ENCODE measurements at regions not wholly inside any gene's neighbourhood (a gene's known extent, or its start where the extent isn't known, plus 50 kb on each side); places are given as distances from the start of the nearest gene placed in this dataset.

DNA sequence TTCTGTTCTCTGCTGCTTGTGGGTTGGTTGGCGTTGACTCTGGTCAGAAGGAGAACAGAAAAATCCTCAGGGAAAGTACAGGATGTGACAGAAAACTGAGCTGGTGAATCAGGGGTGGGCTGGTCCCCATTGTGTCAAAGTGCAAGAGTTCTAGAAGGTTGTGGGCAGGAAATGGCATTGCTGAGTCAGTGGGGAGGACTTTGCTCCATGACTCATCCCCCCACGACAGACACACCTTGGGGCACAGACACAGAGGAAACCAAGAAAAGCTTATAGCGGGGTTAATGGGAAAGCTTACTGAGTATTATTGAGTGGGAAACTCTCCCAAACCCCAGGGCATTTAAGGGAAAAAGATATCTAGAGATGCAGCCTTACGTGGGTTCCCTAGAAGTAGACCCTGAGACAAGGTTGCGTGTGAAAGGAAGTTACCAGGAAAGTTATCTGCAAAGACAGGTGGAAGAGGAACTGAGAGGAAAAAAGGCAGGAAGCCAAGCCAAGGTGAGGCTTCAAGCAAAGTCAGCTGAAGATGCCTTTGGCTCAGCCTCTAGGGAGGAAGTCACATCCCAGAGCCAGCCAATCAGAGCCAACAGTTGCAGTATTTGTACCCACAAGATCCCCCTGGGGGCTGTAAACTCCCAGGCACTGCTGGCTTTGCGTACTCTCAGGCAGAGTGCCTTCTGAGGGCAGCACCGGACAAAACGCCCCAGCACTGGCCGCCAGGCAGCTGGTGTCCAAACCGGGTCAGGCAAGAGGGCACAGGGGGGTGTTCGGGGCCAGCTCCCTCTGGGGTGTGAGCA, 86.4 kb downstream of the FOXL1 start:
- peak; percentile 99 for DNase-seq (ENCODE audit: low read depth)

DNA sequence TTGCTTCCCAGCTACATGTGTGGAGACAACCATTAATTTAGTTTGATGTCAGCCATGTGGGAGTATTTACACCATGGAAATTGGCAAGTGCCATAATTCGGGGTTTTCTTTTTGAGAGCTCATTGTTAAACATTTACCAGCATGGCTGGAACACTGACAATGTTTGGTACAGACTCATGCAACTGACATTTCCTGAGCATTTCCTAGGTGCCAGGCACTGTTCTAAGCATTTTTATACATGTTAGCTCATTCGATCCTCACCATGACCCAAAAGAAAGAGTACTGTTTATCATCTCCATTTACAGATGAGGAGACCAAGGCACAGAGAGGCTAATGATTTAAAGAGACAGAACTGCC, 86.9 kb downstream of the FOXL1 start:
- peak; percentile 85 for DNase-seq (ENCODE audit: low read depth)

DNA sequence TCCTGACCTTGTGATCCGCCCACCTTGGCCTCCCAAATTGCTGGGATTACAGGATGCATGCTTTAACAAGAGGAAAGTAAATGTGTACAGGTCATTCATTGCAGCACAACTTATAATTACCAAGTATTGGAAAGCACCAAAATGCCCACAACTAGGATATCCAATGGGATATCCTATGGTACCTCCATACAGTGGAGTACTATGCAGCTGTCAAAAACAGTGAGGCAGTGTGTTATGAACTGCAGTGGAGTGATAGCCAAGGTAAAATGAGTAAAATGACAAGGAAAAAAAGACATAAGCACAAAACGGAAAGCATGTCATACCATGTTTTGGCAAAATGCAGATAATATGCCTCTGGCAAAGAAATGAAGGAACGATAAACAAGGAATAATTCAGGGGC, 87.6 kb downstream of the FOXL1 start:
- DNase-seq (ENCODE audit: low read depth) = no peak

DNA sequence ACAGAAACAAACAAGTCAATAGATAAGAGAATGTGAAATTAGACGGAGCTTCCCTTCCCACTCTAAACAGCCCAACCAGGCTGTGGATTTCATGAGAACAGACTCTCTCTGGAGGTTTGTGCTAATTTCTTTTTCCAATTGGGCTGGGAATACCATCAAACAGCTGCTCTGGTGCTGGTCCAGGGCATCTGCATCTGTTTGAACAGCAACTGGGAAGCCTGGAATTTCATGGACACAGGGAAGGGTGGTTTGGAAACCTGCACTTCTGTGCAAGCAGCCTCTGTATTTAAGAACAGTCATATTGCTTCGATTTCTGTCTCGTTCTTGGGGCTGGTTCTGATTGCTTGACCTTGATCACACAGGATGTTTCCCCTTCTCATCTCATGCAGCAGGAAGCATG, 88.7 kb downstream of the FOXL1 start:
- no peak for DNase-seq (ENCODE audit: low read depth)

DNA sequence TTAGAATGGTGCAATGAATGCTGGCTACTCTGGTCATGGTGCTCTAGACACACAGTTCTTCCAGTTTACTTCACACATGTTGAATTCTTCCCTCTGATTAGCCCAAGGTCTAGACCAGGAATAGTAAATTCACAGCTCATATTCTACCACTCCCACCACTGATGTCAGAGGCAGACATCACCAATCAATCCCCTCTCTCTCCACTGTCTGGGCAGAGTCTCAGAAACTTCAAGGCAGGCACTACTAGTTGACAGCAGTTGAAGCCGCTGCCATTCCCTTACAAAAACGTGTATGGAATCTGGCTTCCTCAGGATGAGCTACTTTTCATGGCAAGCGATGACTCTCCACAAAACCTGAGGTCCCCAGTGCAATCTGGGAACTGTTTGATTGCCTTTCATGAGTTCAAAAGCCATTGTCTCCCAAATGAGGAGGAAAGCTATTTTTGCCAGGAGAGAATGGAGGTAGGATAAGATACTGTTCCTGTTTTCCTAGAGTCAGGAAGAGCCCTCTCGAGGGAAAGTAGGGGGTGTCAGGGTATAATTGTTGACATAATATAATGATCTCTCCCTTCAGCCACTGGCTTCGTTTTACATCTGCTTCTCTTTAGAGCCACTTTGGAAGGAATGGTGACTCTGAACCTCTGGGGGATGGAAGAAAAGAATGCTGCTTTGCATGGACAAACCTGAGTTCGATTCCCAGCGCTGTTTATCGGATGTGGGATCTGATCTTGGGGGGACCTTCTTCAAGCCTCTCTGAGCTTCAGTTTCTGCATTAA, 90.0 kb downstream of the FOXL1 start:
- DNase-seq (ENCODE audit: low read depth) = peak; percentile 42

DNA sequence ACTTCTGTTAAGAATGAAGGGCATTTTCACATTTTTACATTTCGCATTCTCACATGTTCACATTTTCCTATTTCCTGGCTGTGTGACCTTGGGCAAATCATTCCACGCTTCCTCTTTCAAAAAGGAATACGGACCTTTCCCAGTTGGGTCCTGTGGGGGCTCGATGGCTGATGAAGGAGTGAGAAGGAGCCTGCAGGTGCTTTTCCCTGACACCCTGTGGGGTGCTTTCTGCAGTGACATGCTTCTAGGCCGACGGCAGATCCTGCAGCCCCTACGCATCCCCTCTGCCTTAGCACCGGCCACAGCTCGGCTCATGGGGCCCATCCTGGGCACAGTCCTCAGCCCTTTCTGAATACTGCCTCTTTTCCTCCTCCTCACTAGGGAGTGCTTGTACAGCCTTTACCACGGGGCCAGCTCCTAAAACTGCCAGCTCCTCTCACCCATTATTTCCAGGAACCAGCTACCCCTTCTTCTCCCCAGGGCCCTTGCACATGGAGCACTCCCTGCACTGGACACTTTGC, 91.0 kb downstream of the FOXL1 start:
- no peak for DNase-seq (ENCODE audit: low read depth)

DNA sequence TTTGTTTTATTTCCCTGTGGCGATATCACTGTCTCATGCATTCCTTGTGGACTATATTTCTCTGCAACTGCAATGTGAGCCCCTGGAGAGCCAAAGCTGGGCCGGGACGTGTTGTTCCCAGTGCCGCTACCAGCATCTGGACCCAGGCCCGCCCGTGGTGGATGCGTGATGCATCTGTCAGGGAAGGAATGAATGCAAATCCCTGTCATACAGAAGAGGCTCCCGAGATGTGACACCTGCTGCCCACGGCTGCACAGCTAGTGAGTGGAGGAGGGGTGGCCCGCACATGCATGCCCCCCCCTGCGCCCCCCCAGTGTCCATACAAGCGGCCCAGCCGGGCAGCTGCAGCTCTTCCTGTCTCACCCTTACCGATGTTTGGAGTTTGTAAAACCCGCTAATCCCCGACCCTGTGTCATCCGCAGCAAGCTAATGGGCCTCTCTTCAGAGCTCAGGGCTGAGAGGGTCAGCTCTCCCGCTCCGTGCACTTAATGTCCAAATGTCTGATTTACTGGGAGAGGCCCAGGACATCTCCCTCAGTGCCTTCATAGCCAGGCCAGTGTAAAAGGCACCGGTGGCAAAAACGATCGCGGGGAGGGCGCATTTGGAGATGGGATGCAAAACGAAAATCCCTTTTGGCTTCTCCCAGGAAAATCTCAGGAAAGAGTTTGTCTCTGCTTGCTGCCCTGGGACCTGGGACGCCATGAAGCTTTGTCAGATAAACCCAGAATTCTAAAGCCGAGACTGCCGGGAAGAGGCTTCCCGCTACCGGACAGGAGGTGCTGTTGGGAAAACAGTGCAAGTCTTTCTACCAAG, 91.8 kb downstream of the FOXL1 start:
- no peak for DNase-seq (ENCODE audit: low read depth)

DNA sequence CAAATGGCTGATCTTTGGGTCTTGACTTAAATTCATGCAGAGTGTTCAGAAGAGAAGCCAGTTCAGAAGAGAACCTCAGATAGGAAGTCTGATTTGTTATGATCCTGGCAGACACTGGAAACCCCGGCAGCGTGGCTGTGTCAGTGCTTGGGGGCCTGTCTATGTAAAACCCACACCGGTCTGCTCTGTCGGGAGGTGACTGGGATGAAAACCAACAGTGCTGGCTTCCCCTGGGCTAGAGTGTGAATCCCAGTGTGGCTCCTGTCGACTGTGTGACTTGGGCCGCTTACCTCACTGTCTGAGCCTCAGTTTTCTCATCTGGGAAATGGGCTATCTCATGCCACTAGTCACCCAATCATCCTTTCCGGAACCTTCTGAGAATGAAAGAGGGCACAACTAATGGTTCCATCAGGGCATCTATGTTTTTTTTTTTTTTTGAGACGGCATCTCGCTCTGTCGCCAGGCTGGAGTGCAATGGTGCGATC, 92.4 kb downstream of the FOXL1 start:
- DNase-seq (ENCODE audit: low read depth) = no peak

DNA sequence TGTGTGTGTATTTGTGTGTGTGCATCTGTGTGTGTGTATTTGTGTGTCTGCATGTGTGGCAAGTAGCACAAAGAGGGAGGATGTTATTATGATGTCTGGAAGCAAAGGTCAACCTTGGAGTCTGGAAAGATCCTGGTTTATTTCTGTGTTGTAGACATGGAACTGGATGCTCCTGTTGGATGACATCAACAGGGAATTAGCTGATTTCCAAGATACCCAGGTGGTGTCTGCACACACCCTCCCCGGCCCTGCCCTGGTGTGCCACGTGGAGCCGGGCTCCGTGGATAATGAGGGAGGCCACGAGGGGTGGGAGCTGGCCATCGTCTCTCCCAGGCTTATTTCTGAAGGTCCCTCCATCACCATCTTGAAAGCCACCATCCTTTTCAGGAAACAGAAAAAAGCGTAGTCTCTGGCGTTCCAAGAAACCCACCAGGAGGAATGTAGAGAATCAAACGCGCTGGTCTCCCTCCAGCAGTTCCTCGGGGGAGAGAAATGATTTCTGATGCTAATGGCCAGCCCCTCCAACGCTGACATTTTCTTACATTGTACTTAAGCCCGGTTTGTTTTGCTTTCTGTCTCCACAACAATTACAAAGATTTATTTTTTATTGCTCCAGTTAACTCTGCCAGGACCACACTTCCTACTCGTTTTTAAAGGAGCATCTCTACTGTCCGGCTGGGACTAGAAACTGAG, 93.3 kb downstream of the FOXL1 start:
- DNase-seq (ENCODE audit: low read depth) = no peak

DNA sequence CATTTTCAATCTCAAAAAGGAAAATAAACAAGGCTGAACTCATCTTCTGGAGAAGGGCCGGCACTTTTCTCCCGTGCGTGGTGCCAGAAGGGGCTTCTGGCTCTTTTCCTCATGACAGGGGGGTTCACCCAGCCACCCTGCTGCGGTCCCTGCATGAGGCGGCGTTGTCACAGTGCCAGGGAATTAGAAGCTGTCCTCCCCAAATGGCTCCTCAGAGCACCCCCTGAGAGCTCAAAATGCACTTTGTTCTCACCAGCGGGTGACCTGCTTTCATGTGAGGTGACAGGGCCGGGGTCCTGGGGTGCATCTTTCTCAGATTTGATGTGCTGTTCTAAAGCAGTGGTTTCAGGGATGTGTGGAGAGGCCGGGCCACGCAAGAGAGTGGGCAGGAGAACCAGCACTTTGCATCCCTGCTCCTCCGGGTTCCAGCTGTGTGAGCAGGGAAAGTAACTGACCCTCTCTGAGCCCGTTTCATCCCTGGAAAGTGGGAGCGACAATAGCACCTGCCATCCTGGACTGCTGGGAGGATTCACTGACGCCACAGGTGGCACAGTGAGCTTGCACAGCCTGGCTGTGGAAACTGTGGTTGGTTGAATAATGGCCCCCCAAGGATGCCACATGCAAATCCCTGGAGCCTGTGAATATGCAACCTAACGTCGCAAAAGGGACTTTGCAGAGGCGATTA, 94.0 kb downstream of the FOXL1 start:
- DNase-seq (ENCODE audit: low read depth) = no peak

DNA sequence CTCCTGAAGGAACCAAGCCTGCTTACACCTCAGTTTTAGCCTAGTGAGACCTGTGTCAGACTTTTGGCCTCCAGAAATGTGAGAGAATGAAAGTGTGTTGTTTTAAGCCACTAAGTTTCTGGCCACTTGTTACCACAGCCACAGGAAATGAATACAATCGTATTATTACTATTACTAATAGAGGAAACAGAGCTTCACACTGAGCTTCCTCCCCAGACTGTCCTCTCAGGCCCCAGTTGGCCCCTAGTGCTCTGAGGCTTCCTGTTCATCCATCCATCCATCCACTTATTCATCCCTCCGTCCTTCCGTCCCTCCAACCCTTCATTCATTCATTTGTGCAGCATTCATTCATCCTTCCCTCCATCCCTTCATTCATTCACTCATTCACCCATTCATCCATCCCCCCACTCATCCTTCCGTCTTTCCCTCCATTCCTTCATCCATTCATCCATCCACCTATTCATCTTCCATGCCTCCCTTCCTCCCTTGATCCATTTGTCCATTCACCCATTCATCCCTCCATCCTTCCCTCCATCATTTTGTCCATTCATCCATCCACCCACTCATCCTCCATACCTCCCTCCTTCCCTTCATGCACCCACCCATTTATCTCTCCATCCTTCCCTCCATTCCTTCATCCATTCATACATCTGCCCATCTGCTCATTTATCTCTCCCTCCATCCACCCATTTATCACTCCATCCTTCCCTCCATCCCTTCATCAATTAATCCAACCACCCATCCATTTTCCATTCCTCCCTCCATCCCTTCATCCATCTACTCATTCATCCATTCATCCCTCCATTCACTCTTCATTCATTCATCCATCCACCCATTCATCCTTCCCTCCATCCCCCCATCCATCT, 95.0 kb downstream of the FOXL1 start:
- no peak for DNase-seq (ENCODE audit: low read depth)

DNA sequence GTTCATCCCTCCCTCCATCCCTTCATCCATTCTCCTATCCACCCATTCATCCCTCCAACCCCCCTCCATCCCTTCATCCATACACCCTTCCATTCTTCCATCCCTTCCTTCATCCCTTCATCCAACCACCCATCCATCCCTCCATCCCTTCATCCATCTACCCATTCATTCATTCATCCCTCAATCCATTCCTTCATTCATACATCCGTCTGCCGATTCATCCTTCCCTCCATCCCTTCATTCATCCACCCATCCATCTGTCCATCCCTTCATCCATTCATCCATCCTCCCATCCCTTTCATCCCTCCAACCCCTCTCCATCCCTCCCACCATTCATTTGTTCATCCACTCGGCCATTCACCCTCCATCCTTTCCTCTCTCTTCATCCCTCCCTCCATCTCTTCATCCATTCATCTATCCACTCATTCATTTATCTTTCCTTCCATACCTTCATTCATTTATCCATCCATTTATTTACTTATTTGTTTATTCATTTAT, 95.7 kb downstream of the FOXL1 start:
- DNase-seq (ENCODE audit: low read depth) = no peak

DNA sequence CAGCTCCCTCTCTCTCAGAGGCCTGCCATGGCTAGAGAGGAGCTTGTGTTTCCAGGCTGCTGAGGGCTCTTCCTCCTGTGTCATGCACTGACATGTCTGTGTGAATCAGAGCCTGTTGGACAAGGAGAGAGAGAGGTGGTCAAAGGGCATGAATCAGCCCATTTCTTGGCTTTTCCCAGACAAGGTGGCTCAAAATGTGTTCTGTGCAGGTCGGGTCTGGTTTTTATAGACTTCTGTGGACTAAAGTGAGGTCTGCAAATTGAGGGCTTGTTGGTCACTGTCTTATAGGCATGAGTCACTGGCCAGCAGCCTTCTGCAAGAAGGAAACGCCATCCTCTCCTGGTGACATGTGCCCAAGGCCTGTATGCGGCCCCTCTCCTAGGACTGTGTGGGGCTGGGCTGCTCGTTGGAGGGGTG, 97.9 kb downstream of the FOXL1 start:
- DNase-seq (ENCODE audit: low read depth) = peak; percentile 94

DNA sequence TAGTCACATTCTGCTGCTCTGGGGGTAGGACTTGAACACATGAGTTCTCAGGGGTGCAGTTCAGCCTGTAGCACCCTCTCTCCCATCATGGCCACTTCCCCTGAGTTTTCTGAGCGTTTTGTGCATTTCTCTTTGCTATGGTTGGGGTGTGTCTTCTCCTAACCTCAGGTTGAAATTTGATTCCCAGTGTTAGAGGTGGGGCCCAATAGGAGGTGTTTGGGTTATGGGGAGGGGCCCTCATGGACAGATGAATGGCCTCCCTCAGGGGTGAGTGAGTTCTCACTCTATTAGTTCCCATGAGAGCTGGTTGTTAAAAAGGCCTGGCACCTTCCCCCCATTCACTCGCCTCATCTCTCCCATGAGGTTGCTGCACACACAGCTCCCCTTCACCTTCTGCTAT, 101.1 kb downstream of the FOXL1 start:
- DNase-seq (ENCODE audit: low read depth) = no peak

DNA sequence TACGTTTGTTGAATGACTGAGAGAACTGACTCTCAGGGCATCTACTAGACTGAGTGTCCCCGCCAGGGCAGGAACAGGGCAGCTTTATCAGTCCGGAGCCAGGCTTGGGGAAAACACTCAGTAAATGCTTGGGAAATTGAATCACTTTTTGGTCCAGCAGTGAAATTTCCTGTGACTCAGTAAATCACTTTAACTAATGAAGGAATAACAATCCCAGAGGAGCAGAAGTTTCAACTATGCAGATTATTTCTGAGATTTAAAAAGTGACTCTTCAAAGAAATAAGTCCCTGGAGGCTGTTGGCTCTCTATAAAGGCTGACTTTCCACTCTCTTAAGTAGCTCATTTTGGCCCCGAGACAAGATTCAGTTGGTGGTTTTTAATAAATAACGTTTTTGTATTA, 101.8 kb downstream of the FOXL1 start:
- peak; percentile 84 for DNase-seq (ENCODE audit: low read depth)

DNA sequence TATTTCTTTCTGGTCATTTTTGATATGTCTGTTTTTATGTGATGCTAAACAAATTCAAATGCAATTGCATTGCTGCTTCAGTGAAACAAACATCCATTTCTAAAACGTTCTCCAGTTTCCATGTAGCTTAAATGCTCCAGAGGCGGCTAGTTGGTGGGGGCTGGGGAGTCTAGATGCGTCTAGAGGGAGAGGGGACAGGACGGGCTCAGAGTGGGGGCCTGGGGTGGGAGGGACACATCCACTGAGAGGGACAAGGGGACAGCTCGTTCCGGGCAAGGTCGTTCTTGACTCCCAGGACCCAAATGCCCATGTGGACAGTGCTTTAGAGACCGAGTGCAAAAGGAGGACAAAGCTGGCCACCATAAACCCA, 102.3 kb downstream of the FOXL1 start:
- DNase-seq (ENCODE audit: low read depth) = no peak

DNA sequence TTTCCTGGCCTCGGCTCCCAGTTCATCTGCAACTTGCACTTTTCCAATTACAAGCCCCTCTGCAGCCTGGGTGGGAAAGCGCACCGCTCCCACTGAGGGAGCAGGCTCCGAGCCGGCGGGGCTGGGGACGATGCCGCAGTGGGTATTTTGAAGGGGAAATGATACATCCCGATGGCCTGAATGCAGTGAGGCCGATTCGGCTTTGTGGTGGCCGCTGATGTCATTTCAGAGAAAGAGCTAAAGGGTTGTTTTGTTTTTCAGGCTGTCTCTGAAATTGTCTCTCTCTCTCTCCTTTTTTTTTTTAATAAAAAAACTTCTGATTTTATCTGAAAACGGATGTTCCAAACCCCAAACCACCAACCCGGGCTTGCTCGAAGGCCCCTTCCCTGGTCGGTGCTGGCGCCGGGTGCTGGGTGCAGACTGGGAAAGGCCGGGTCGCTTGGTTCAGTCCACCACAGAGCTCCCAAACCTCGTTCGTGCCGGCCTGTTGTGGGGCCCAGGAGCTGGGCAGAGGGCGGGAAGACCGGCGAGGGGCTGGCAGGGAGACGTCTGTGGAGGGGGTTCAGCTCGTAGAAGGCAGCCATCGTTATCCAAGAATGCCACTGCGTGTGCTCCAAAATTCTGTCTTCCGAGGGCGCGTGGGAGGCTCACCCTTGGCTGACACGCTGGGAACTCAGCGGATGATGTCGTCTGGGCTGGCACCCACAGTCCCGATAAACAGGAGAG, 102.8 kb downstream of the FOXL1 start:
- DNase-seq (ENCODE audit: low read depth) = peak; percentile 57

DNA sequence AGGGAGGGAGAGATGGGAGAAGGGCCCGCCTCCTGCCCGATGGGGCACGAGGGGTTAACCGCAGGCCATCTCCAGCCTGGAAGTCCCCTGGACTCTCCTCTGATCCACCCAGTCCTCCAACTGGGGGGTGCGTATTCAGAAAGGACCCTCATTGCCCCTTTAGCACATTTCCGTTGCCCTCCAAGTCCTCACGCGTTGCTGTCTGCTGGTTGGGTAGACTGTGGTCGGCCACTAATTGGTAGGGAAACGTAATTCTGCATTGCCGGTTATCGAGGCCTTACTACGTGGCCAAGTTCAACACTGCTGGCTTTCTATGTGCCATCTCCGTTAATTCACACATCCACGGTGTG, 103.4 kb downstream of the FOXL1 start:
- DNase-seq (ENCODE audit: low read depth) = no peak

DNA sequence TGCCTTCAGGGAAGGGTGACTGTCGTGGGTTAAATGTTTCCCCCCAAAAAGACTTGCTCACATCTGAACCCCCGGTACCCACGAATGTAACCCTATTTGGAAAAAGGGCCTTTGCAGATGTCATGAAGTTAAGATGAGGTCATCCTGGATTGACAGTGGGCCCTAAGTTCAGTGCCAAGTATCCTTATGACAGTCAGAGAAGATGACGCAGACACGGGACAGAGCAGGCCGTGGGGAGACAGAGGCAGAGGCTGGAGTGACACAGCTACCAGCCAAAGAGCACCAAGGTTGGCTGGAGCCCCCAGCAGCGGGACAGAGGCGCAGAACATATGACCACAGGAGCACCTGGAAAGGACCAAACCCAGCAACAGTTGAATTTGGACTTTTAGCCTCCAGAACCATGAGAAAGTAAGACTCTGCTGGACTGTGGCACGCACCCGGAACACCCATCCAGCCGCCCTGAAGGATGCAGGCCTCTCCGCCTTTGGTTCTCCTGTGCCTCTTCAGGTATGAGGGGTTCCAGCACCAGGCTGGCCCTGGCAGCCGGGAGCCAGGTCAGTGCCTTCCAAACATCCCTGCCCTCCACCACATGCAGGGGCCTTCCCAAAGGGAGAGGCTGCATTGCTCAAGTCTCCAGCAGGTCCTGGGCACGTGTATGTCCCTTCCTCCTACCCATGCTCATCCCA, 104.0 kb downstream of the FOXL1 start:
- no peak for DNase-seq (ENCODE audit: low read depth)

Data from ELR (cell line).